H1 (cell line): ENCODE measurements at regions not wholly inside any gene's neighbourhood (a gene's known extent, or its start where the extent isn't known, plus 50 kb on each side); places are given as distances from the start of the nearest gene placed in this dataset.

Source experiments
- CTCF ChIA-PET: fragments of 300-600 bp; sonication (Branson Sonifier 250); formaldehyde crosslinking; loops from one replicate; lab custom pipeline; 2021; ENCODE audit not compliant: partially characterized antibody; lab: Charles Lee
- POLR2A ChIA-PET: fragments of 300-600 bp; sonication (Branson Sonifier 250); formaldehyde crosslinking; loops from one replicate; lab custom pipeline; 2021; ENCODE audit warnings: inconsistent platforms; ENCODE audit not compliant: partially characterized antibody; lab: Charles Lee
- DNase-seq, 2 experiments: peaks; one replicate each; pipeline versions ENCODE4 v3.0.0 to v3.0.0-alpha.2; 2010 to 2022; ENCODE audit warnings: low spot score in 2 of 2, low read depth in 1 of 2, mixed read lengths in 1 of 2
- FAIRE-seq: peaks from 2 replicates; lab custom pipeline; 2011; peaks lifted over from hg19 to GRCh38; lab: Jason Lieb, UNC
- H2AFZ ChIP-seq: 2 replicates; pipeline ENCODE4 v1.8.1; 2012; ENCODE audit warnings: low read length, inconsistent platforms
- H2AK5ac ChIP-seq: 2 replicates; pipeline ENCODE4 v1.6.1; 2013; ENCODE audit warnings: low read depth, low read length
- H2BK120ac ChIP-seq: replicated peaks from 2 replicates; pipeline ENCODE3; 2013; ENCODE audit warnings: low read depth, low read length, inconsistent platforms
- H2BK12ac ChIP-seq: 2 replicates; pipeline ENCODE4 v1.6.1; 2013; ENCODE audit warnings: low read depth, low read length
- H2BK15ac ChIP-seq: 2 replicates; pipeline ENCODE4 v1.6.1; 2013; ENCODE audit warnings: low read length
- H2BK20ac ChIP-seq: 2 replicates; pipeline ENCODE4 v1.6.1; 2013; ENCODE audit warnings: low read length
- H2BK5ac ChIP-seq: 2 replicates; pipeline ENCODE4 v1.6.1; 2013; ENCODE audit warnings: low read depth, low read length
- H3K14ac ChIP-seq: 2 replicates; pipeline ENCODE4 v1.6.1; 2013; ENCODE audit warnings: inconsistent platforms; ENCODE audit not compliant: insufficient read length
- H3K18ac ChIP-seq: 2 replicates; pipeline ENCODE4 v1.6.1; 2013; ENCODE audit warnings: low read length; ENCODE audit errors: extremely low read depth
- H3K23ac ChIP-seq: 2 replicates; pipeline ENCODE4 v1.6.1; 2013; ENCODE audit warnings: inconsistent platforms; ENCODE audit not compliant: insufficient read length
- H3K23me2 ChIP-seq: 2 replicates; pipeline ENCODE4 v1.6.1; 2013; ENCODE audit warnings: low read depth, low read length
- H3K27ac ChIP-seq: 2 replicates; pipeline ENCODE4 v1.6.1; 2011; ENCODE audit warnings: low read depth, low read length, inconsistent platforms
- H3K27me3 ChIP-seq, 4 experiments: replicated peaks in 1 of 4; 1 replicate in 1 of 4; 2 replicates in 3 of 4; pipeline versions ENCODE4 v1.6.1 to v1.8.1; 2011 to 2013; ENCODE audit warnings: low read length in 3 of 4, mild to moderate bottlenecking in 3 of 4, inconsistent platforms in 2 of 4, mixed read lengths in 2 of 4, moderate library complexity in 1 of 4; ENCODE audit not compliant: control insufficient read depth in 3 of 4, insufficient read depth in 3 of 4; ENCODE audit errors: extremely low read depth in 1 of 4
- H3K36me3 ChIP-seq, 4 experiments: 2 replicates each; pipeline versions ENCODE4 v1.6.1 to v1.8.1; 2011 to 2013; ENCODE audit warnings: mild to moderate bottlenecking in 4 of 4, low read length in 3 of 4, moderate library complexity in 2 of 4, control low read depth in 1 of 4, inconsistent platforms in 1 of 4; ENCODE audit not compliant: insufficient read depth in 4 of 4, control insufficient read depth in 2 of 4
- H3K4ac ChIP-seq: replicated peaks from 2 replicates; pipeline ENCODE3; 2013; ENCODE audit warnings: low read length, low read depth, mixed read lengths, inconsistent platforms; ENCODE audit not compliant: insufficient read length
- H3K4me1 ChIP-seq, 4 experiments: replicated peaks in 1 of 4; 1 replicate in 1 of 4; 2 replicates in 3 of 4; pipeline versions ENCODE4 v1.6.1 to v1.8.1; 2011 to 2013; ENCODE audit warnings: low read length in 3 of 4, inconsistent platforms in 2 of 4, mixed read lengths in 1 of 4; ENCODE audit not compliant: insufficient read depth in 4 of 4, control insufficient read depth in 3 of 4
- H3K4me2 ChIP-seq, 2 experiments: 2 replicates each; pipeline versions ENCODE4 v1.6.1 to v1.8.1; 2011 to 2013; ENCODE audit warnings: low read depth in 2 of 2, low read length in 2 of 2, control low read depth in 1 of 2, inconsistent platforms in 1 of 2, mild to moderate bottlenecking in 1 of 2; ENCODE audit not compliant: insufficient read depth in 1 of 2
- H3K4me3 ChIP-seq, 4 experiments: fragments of 200-600, 300-600 bp in 1 of 4; sonication (generic), shearing (Covaris generic), sonication (Bioruptor Twin) in 1 of 4; 2 replicates each; pipeline versions ENCODE4 v1.5.1 to v1.8.1; 2011 to 2016; ENCODE audit warnings: low read length in 4 of 4, low read depth in 3 of 4, control low read depth in 2 of 4, inconsistent platforms in 2 of 4, mild to moderate bottlenecking in 2 of 4, mixed read lengths in 1 of 4, moderate library complexity in 1 of 4; ENCODE audit not compliant: insufficient read depth in 2 of 4; ENCODE audit errors: extremely low read depth in 1 of 4
- H3K56ac ChIP-seq: replicated peaks from 2 replicates; pipeline ENCODE3; 2013; ENCODE audit warnings: low read depth, mild to moderate bottlenecking, mixed read lengths, low read length, inconsistent platforms; ENCODE audit not compliant: insufficient read length
- H3K79me1 ChIP-seq: 2 replicates; pipeline ENCODE4 v1.6.1; 2013; ENCODE audit warnings: low read depth, low read length, control low read depth
- H3K79me2 ChIP-seq, 2 experiments: 2 replicates each; pipeline versions ENCODE4 v1.6.1 to v1.8.1; 2012 to 2013; ENCODE audit warnings: low read length in 2 of 2, mild to moderate bottlenecking in 2 of 2, inconsistent platforms in 1 of 2; ENCODE audit not compliant: insufficient read depth in 2 of 2, control insufficient read depth in 1 of 2
- H3K9ac ChIP-seq, 4 experiments: replicated peaks in 1 of 4; 1 replicate in 1 of 4; 2 replicates in 3 of 4; pipeline versions ENCODE4 v1.6.1 to v1.8.1; 2011 to 2013; ENCODE audit warnings: low read depth in 3 of 4, low read length in 3 of 4, control low read depth in 2 of 4, mild to moderate bottlenecking in 2 of 4, moderate library complexity in 2 of 4, inconsistent platforms in 1 of 4; ENCODE audit errors: extremely low read depth in 1 of 4
- H3K9me3 ChIP-seq, 2 experiments: 2 replicates each; pipeline versions ENCODE4 v1.6.1 to v1.8.1; 2012 to 2013; ENCODE audit warnings: mild to moderate bottlenecking in 2 of 2, moderate library complexity in 2 of 2, control low read depth in 1 of 2, inconsistent platforms in 1 of 2, low read depth in 1 of 2, low read length in 1 of 2, mixed read lengths in 1 of 2; ENCODE audit not compliant: insufficient read depth in 2 of 2
- H4K20me1 ChIP-seq, 2 experiments: replicated peaks in 1 of 2; 2 replicates each; pipeline versions ENCODE3 to v1.8.1; 2011 to 2013; ENCODE audit warnings: inconsistent platforms in 2 of 2, low read length in 2 of 2, mild to moderate bottlenecking in 1 of 2; ENCODE audit not compliant: insufficient read depth in 2 of 2, control insufficient read depth in 1 of 2
- H4K5ac ChIP-seq: 2 replicates; pipeline ENCODE4 v1.6.1; 2013; ENCODE audit warnings: low read length, low read depth, mixed read lengths, inconsistent platforms; ENCODE audit not compliant: insufficient read length
- H4K8ac ChIP-seq: 2 replicates; pipeline ENCODE4 v1.8.0; 2013; ENCODE audit warnings: mild to moderate bottlenecking, moderate library complexity, low read length, inconsistent platforms; ENCODE audit not compliant: insufficient read depth; ENCODE audit errors: extremely low read depth
- H4K91ac ChIP-seq: replicated peaks from 2 replicates; pipeline ENCODE3; 2013; ENCODE audit warnings: low read length, mixed read lengths, inconsistent platforms; ENCODE audit not compliant: insufficient read length
- BACH1 ChIP-seq: IDR thresholded peaks from 2 replicates; pipeline ENCODE4 v1.6.1; 2012; ENCODE audit warnings: low read length, improper control_type of control experiment
- CBX8 ChIP-seq: fragments of 300-800, 300-1000 bp; sonication (generic); IDR thresholded peaks from 2 replicates; pipeline ENCODE4 v1.7.1; 2016; ENCODE audit warnings: low read depth, low read length, borderline replicate concordance
- CREB1 ChIP-seq: IDR thresholded peaks from 2 replicates; pipeline ENCODE4 v1.6.1; 2012; ENCODE audit warnings: inconsistent platforms
- JUND ChIP-seq: IDR thresholded peaks from 2 replicates; pipeline ENCODE4 v1.6.1; 2011; ENCODE audit warnings: mild to moderate bottlenecking, improper control_type of control experiment, low read length
- KDM1A ChIP-seq: fragments of 200-600, 300-600 bp; sonication (generic); IDR thresholded peaks from 2 replicates; pipeline ENCODE4 v1.7.1; 2016; ENCODE audit warnings: mild to moderate bottlenecking, low read length, borderline replicate concordance
- YY1 ChIP-seq: IDR thresholded peaks from 2 replicates; pipeline ENCODE4 v1.6.1; 2011; ENCODE audit warnings: low read depth, mild to moderate bottlenecking, low read length
- WGBS, 2 experiments: shearing (Covaris generic) in 1 of 2; methylation state at CpG; one replicate each; pipeline versions ENCODE4 v1.1.6 to v1.1.7; 2013 to 2015; ENCODE audit warnings: low lambda C conversion rate in 2 of 2, mixed read lengths in 2 of 2, inconsistent platforms in 1 of 2, low coverage in 1 of 2, missing lambda C conversion rate in 1 of 2; ENCODE audit not compliant: insufficient replicate concordance in 2 of 2, insufficient coverage in 1 of 2, insufficient read length in 1 of 2; ENCODE audit errors: extremely low coverage in 1 of 2, missing lambda C conversion rate in 1 of 2; 5-methylcytosine and 5-hydroxymethylcytosine counted together

- Histone ChIP-seq H3K9ac (no peak overlapping the region), H3K18ac (no peak overlapping the region)
- DNase-seq = no peak
- POLR2A ChIA-PET = no interaction called here
- TF ChIP-seq CREB1 (no peak), JUND (no peak), CBX8 (no peak), BACH1 (no peak), YY1 (no peak), KDM1A (no peak)
- TF ChIP-seq, all 59 proteins: peak for 0
- Histone ChIP-seq H4K20me1 (no peaks in the 10 kb centered on the region), H4K91ac (no peak overlapping the region), H3K56ac (no peak overlapping the region), H3K4me2 (no peak overlapping the region), H2BK5ac (no peak overlapping the region), H3K4me1 (no peaks in the 10 kb centered on the region; a peak in 1 of 7 replicates), H3K23me2 (no peaks in the 10 kb centered on the region), H2AK5ac (no peak overlapping the region), H3K79me1 (no peaks in the 10 kb centered on the region), H3K23ac (no peak overlapping the region), H2AFZ (no peak overlapping the region), H3K79me2 (no peaks in the 10 kb centered on the region), H3K4ac (no peak overlapping the region), H2BK15ac (no peak overlapping the region), H2BK120ac (no peak overlapping the region), H2BK20ac (no peak overlapping the region), H4K5ac (no peak overlapping the region), H3K36me3 (no peaks in the 10 kb centered on the region), H3K27ac (no peak overlapping the region), H3K4me3 (no peak overlapping the region), H3K14ac (no peak overlapping the region), H3K27me3 (no peaks in the 10 kb centered on the region), H4K8ac (no peak overlapping the region), H2BK12ac (no peak overlapping the region), H3K9me3 (no peaks in the 10 kb centered on the region)
- 98% methylated on average over 2 of the region's 2 CpGs; no CpG with 5 or more reads in 1 of the 2 experiments for WGBS, 2 experiments
- no peak for FAIRE-seq
- CTCF ChIA-PET = no interaction called here
These were observed 1352.0 kb upstream of the NUDT12 start for GRCh38 chr5:104914536-104915070.
